Mesendoderm (in vitro differentiated cells): ENCODE measurements at regions not wholly inside any gene's neighbourhood (a gene's known extent, or its start where the extent isn't known, plus 50 kb on each side); places are given as distances from the start of the nearest gene placed in this dataset. TPM values are rescaled to one million over a fixed set of nuclear protein-coding genes. Genes with fewer than 3 reads are reported as not detected.

ENCODE experiments used
- DNase-seq: peaks from one replicate; pipeline ENCODE4 v3.0.0; 2013
- H2AK5ac ChIP-seq: 2 replicates; pipeline ENCODE4 v1.6.1; 2013; ENCODE audit warnings: low read length, inconsistent platforms
- H2BK120ac ChIP-seq: 2 replicates; pipeline ENCODE4 v1.6.1; 2013; ENCODE audit warnings: low read depth, mild to moderate bottlenecking, low read length, moderate library complexity, mixed read lengths
- H2BK15ac ChIP-seq: replicated peaks from 2 replicates; pipeline ENCODE4 v1.6.1; 2013; ENCODE audit warnings: low read depth, mild to moderate bottlenecking, moderate library complexity
- H2BK5ac ChIP-seq: 2 replicates; pipeline ENCODE4 v1.6.1; 2013; ENCODE audit warnings: low read length, inconsistent platforms
- H3K18ac ChIP-seq: 2 replicates; pipeline ENCODE4 v1.6.1; 2013; ENCODE audit warnings: mild to moderate bottlenecking, low read length, mixed read lengths
- H3K23ac ChIP-seq: one replicate; pipeline ENCODE4 v1.6.1; 2013; ENCODE audit warnings: low read length
- H3K27ac ChIP-seq: 2 replicates; pipeline ENCODE4 v1.5.1; 2013; ENCODE audit warnings: low read depth, mild to moderate bottlenecking, inconsistent platforms, low read length, moderate library complexity
- H3K27me3 ChIP-seq: 2 replicates; pipeline ENCODE4 v1.6.1; 2013; ENCODE audit warnings: low read length, control low read depth, mild to moderate bottlenecking, inconsistent platforms; ENCODE audit not compliant: insufficient read depth, poor library complexity
- H3K36me3 ChIP-seq: 2 replicates; pipeline ENCODE4 v1.6.1; 2013; ENCODE audit warnings: low read length, inconsistent platforms; ENCODE audit not compliant: control insufficient read depth, insufficient read depth
- H3K4ac ChIP-seq: one replicate; pipeline ENCODE4 v1.6.1; 2013; ENCODE audit warnings: low read depth, mild to moderate bottlenecking, low read length, moderate library complexity
- H3K4me1 ChIP-seq: 2 replicates; pipeline ENCODE4 v1.6.1; 2013; ENCODE audit warnings: low read depth, low read length, inconsistent platforms; ENCODE audit not compliant: control insufficient read depth
- H3K4me2 ChIP-seq: 2 replicates; pipeline ENCODE4 v1.6.1; 2013; ENCODE audit warnings: low read length
- H3K4me3 ChIP-seq: 2 replicates; pipeline ENCODE4 v1.5.1; 2013; ENCODE audit warnings: mild to moderate bottlenecking, low read length
- H3K56ac ChIP-seq: one replicate; pipeline ENCODE4 v1.6.1; 2013; ENCODE audit warnings: low read length
- H3K79me1 ChIP-seq: 2 replicates; pipeline ENCODE4 v1.6.1; 2013; ENCODE audit warnings: low read length, inconsistent platforms
- H3K79me2 ChIP-seq: 2 replicates; pipeline ENCODE4 v1.6.1; 2013; ENCODE audit warnings: mild to moderate bottlenecking, low read length; ENCODE audit not compliant: control insufficient read depth, insufficient read depth
- H3K9ac ChIP-seq: 2 replicates; pipeline ENCODE4 v1.6.1; 2013; ENCODE audit warnings: low read length, inconsistent platforms
- H4K5ac ChIP-seq: one replicate; pipeline ENCODE4 v1.6.1; 2013; ENCODE audit warnings: low read length
- H4K8ac ChIP-seq: one replicate; pipeline ENCODE4 v1.6.1; 2013; ENCODE audit warnings: low read depth, mild to moderate bottlenecking, control low read depth, low read length, moderate library complexity
- WGBS: extraction: QIAGEN DNeasy Blood & Tissue Kit; methylation state at CpG from one replicate; pipeline ENCODE4 v1.1.7; 2013; ENCODE audit warnings: low lambda C conversion rate, missing lambda C conversion rate; ENCODE audit not compliant: insufficient coverage; ENCODE audit errors: extremely low coverage; 5-methylcytosine and 5-hydroxymethylcytosine counted together
- small RNA-seq: library from polyadenylated mRNA; stranded (forward); fragments of <200 nt; extraction: miRNeasy Mini kit (QIAGEN cat#:217004); gene quantifications from one replicate; pipeline ENCODE3, GENCODE V24; 2013; ENCODE audit not compliant: insufficient read depth

DNA sequence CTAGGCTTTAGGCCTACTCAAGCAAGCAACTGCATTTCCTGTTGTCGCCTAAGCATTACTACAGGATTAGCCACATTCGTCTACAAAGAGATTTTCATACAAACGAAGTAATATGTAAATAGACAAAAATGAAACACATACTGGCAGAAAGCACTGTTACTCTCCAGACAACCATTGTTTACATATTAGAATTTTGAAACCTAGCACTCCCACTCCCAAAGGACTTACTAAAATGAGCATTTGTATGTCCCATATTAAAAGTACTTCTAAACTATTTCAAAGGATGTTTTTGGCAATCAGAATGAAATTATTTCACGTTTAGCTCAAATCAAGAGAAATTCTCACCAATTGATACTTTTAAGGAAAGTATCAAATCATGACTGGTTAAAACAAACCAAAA, 570.8 kb downstream of the PRR32 start:
- no peak overlapping the region for H2BK120ac ChIP-seq
- no peaks in the 10 kb centered on the region for H3K27me3 ChIP-seq
- no peaks in the 10 kb centered on the region for H3K79me2 ChIP-seq
- H2BK15ac ChIP-seq, result no peak overlapping the region
- no peak overlapping the region for H4K5ac ChIP-seq
- no peak overlapping the region for H3K18ac ChIP-seq
- no peak overlapping the region for H3K4me2 ChIP-seq
- no peak overlapping the region for H3K23ac ChIP-seq
- no peak overlapping the region for H2BK5ac ChIP-seq
- H3K4me1 ChIP-seq, result no peaks in the 10 kb centered on the region
- H3K27ac ChIP-seq, result no peak overlapping the region
- no peak overlapping the region for H3K4ac ChIP-seq
- H3K79me1 ChIP-seq, result no peaks in the 10 kb centered on the region
- no CpG with 5 or more reads among the region's 4 CpGs for WGBS
- no peak for DNase-seq
- no peaks in the 10 kb centered on the region for H3K36me3 ChIP-seq
- no peak overlapping the region for H3K9ac ChIP-seq
- no peak overlapping the region for H4K8ac ChIP-seq
- no peak overlapping the region for H3K4me3 ChIP-seq
- H2AK5ac ChIP-seq, result no peak overlapping the region
- no peak overlapping the region for H3K56ac ChIP-seq

DNA sequence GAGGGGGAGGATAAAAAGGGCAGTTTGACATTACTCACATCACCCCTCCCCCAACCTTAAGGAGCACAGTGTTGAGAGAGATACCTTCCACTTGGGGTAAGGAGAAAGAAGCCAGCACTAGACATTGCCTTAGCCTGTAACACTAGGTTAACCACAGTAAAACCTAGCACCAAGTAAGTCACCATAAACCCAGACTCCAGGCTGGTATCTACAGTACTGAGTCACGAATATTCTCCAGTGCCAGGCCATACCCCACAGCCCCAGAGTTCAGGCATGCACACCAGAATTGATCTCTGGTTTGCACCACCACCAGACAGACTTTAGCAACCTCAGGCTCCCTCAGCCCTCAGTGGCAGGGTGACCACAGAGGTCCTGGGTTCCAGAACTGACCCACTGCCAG, 570.4 kb downstream of the PRR32 start:
- H3K79me2 ChIP-seq, result no peaks in the 10 kb centered on the region
- H3K4me2 ChIP-seq, result no peak overlapping the region
- H2BK120ac ChIP-seq, result no peak overlapping the region
- DNase-seq, result no peak
- no peak overlapping the region for H3K9ac ChIP-seq
- no peaks in the 10 kb centered on the region for H3K4me1 ChIP-seq
- H3K56ac ChIP-seq, result no peak overlapping the region
- no peak overlapping the region for H4K5ac ChIP-seq
- no peaks in the 10 kb centered on the region for H3K79me1 ChIP-seq
- H3K27me3 ChIP-seq, result no peaks in the 10 kb centered on the region
- no peak overlapping the region for H2BK15ac ChIP-seq
- H2AK5ac ChIP-seq, result no peak overlapping the region
- no peak overlapping the region for H3K23ac ChIP-seq
- H2BK5ac ChIP-seq, result no peak overlapping the region
- no peak overlapping the region for H3K4me3 ChIP-seq
- no peak overlapping the region for H3K4ac ChIP-seq
- no peak overlapping the region for H3K27ac ChIP-seq
- H3K18ac ChIP-seq, result no peak overlapping the region
- no peaks in the 10 kb centered on the region for H3K36me3 ChIP-seq
- no CpG with 5 or more reads among the region's 1 CpG for WGBS
- H4K8ac ChIP-seq, result no peak overlapping the region

Small RNA genes lying in the stretch of these regions (small RNA-seq; reads per million reads assigned to genes)
- not detected for gene AL662814.1
